Mesothelial cell of epicardium (in vitro differentiated cells): ENCODE measurements at regions not wholly inside any gene's neighbourhood (a gene's known extent, or its start where the extent isn't known, plus 50 kb on each side); places are given as distances from the start of the nearest gene placed in this dataset.

Experiments used
- DNase-seq, 2 experiments: peaks; one replicate each; pipeline ENCODE4 v3.0.0; 2021; ENCODE audit warnings: low spot score in 2 of 2; ENCODE audit not compliant: unreplicated experiment in 2 of 2
- H3K27ac Mint-ChIP-seq: 2 replicates; pipeline ENCODE4 v1.8.0; 2021; ENCODE audit warnings: mixed read lengths
- H3K27me3 Mint-ChIP-seq: 2 replicates; pipeline ENCODE4 v1.8.0; 2021; ENCODE audit warnings: low read depth, mixed read lengths
- H3K36me3 Mint-ChIP-seq: 2 replicates; pipeline ENCODE4 v1.8.0; 2021; ENCODE audit warnings: mixed read lengths
- H3K4me1 Mint-ChIP-seq: 2 replicates; pipeline ENCODE4 v1.8.0; 2021; ENCODE audit warnings: mixed read lengths
- H3K4me3 Mint-ChIP-seq: 2 replicates; pipeline ENCODE4 v1.8.0; 2021; ENCODE audit warnings: mild to moderate bottlenecking, moderate library complexity, mixed read lengths
- H3K9me3 Mint-ChIP-seq: 2 replicates; pipeline ENCODE4 v1.8.0; 2021; ENCODE audit warnings: mixed read lengths
- CTCF ChIP-seq: fragments of 200-600 bp; sonication (generic); IDR thresholded peaks from one replicate; pipeline ENCODE4 v1.5.0; 2021; ENCODE audit warnings: antibody characterized with exemption; ENCODE audit not compliant: unreplicated experiment

- Mint-ChIP-seq H3K27me3 (peaks cover 25% of the 10 kb centered on the region), H3K36me3 (no peaks in the 10 kb centered on the region), H3K27ac (no peak overlapping the region), H3K4me1 (peaks cover 3% of the 10 kb centered on the region), H3K9me3 (no peaks in the 10 kb centered on the region), H3K4me3 (no peak overlapping the region)
- DNase-seq: no peak
- TF ChIP-seq CTCF: no peak
Measured at GRCh38 chr3:62926494-62926893, 51.3 kb upstream of the CADPS start.

DNA sequence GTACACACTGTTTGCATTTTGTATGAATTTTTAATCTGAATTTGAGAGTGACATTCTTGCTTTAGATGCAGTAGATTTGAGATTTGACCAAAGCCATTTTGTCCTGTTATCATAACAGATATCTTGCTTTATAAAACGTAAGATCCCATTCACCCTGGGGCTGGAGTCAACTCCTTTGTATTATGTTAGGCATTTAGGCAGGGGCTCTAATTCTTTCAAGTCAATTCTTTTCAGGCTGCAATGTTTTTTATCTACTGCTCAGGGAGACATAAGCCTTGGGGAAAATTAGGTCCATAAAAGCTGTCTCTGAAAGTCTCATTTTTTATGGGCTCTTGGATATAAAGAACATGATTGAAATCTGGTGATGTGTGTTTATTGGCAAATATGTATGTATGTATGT is 53.0 kb upstream of the CADPS start:
- no peaks in the 10 kb centered on the region for H3K9me3 Mint-ChIP-seq
- no peak overlapping the region for H3K4me3 Mint-ChIP-seq
- no peak for TF ChIP-seq CTCF
- H3K27ac Mint-ChIP-seq: no peak overlapping the region
- no peaks in the 10 kb centered on the region for H3K36me3 Mint-ChIP-seq
- peaks cover 26% of the 10 kb centered on the region for H3K27me3 Mint-ChIP-seq
- no peaks in the 10 kb centered on the region for H3K4me1 Mint-ChIP-seq
- no peak for DNase-seq

GRCh38 chr3:62929771-62930170 is 54.6 kb upstream of the CADPS start:
- no peak for TF ChIP-seq CTCF
- H3K27me3 Mint-ChIP-seq: peaks cover 20% of the 10 kb centered on the region
- DNase-seq: no peak
- no peaks in the 10 kb centered on the region for H3K4me1 Mint-ChIP-seq
- H3K36me3 Mint-ChIP-seq: no peaks in the 10 kb centered on the region
- no peaks in the 10 kb centered on the region for H3K9me3 Mint-ChIP-seq
- no peak overlapping the region for H3K27ac Mint-ChIP-seq
- no peak overlapping the region for H3K4me3 Mint-ChIP-seq

DNA sequence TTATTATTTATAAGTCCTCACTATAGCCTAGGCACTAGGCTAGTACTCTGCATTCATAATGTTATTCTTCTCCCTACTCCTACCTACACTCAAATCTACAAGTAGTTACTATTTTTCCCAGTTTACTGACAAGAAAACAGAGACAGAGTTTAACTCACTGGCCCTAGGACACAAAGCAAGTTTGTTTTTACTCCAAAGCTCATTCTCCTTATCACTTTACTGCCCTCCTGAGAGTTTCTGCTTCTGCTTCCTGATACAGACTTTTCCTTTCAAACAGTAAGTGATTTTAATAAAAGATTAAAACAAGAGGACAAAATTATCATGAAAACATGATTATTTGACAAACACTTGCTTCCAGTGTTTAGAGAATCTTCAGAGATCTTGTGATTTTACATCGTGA is 60.6 kb upstream of the CADPS start:
- Mint-ChIP-seq H3K36me3 (no peaks in the 10 kb centered on the region), H3K27ac (no peak overlapping the region), H3K9me3 (peaks cover 11% of the 10 kb centered on the region), H3K27me3 (peaks cover 5% of the 10 kb centered on the region), H3K4me1 (no peaks in the 10 kb centered on the region), H3K4me3 (no peak overlapping the region)
- no peak for DNase-seq
- no peak for TF ChIP-seq CTCF

GRCh38 chr3:62936626-62937254 is 61.5 kb upstream of the CADPS start:
- no peaks in the 10 kb centered on the region for H3K4me1 Mint-ChIP-seq
- H3K36me3 Mint-ChIP-seq: no peaks in the 10 kb centered on the region
- H3K4me3 Mint-ChIP-seq: no peak overlapping the region
- peaks cover 2% of the 10 kb centered on the region for H3K27me3 Mint-ChIP-seq
- DNase-seq: no peak
- TF ChIP-seq CTCF: no peak
- no peak overlapping the region for H3K27ac Mint-ChIP-seq
- peaks cover 11% of the 10 kb centered on the region for H3K9me3 Mint-ChIP-seq

DNA sequence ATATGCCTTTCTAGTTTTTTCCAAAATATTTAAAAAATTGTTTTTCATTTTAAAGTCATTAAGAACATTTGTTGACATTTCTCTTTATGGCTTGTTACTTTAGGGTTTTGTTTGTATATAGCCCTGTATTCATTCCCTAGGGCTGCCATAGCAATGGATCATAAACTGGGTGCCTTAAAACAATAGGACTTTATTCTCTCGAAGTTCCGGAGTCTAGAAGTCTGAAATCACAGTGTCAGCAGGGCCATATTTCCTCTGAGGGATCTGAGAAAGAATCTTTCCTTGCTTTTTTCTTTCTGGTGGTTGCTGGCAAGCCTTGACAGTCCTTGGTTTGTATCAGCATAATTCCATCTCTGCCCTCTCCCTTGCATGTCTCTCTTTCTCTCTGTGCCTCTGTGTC is 63.4 kb upstream of the CADPS start:
- no peak for TF ChIP-seq CTCF
- Mint-ChIP-seq H3K4me3 (no peak overlapping the region), H3K27ac (no peak overlapping the region), H3K9me3 (peaks cover 11% of the 10 kb centered on the region), H3K27me3 (peaks cover 1% of the 10 kb centered on the region), H3K4me1 (no peaks in the 10 kb centered on the region), H3K36me3 (no peaks in the 10 kb centered on the region)
- no peak for DNase-seq
